HG03066 (cell line): ENCODE measurements at regions not wholly inside any gene's neighbourhood (a gene's known extent, or its start where the extent isn't known, plus 50 kb on each side); places are given as distances from the start of the nearest gene placed in this dataset.
"Not testable (repeated sequence)": the region's sequence is repeated elsewhere in the genome, so short reads cannot be mapped to it uniquely, and the experiment has no call there.

ENCODE experiments used
- ATAC-seq: cut with Tn5 transposase; IDR thresholded peaks from one replicate; pipeline ENCODE4 v1.9.1; 2021; ENCODE audit warnings: low read depth; ENCODE audit not compliant: unreplicated experiment

DNA sequence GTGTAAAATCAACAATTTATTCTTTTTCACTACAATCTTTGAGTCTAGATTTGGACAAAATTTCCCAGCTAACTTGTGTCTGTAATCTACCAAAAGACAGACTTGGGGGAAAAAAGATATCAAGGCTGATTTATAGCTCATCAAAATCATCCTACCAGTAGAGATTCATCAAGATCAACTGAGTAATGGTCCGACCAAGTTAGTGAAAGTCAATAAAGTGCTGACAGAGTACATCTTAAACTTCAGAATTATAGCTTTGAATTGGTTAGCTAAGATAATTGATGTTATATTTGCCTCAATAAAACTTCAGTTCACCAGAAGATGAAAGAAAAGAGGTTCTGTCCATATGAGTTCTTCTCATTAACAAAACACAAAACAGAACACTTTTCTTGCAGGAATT lies 207.1 kb upstream of the KYNU start:
- no peak for ATAC-seq

DNA sequence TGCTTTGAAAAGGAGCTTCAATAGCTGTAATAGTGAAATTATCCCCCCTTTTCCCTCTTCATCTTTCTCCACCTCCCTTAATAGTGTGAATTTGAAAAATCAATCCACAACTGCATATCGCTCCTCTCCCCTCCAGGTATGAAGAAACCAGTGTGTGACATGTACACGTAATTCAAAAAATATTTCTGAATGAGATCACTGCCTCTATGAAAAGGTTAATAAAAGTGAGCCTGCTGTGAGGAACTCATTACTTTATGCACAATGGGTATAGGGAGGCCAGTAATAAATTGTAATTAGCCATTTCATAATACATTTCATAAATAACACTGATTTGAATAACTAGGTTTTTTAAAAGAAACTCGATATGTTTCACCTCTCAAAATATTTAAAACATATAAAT lies 209.0 kb upstream of the KYNU start:
- no peak for ATAC-seq

DNA sequence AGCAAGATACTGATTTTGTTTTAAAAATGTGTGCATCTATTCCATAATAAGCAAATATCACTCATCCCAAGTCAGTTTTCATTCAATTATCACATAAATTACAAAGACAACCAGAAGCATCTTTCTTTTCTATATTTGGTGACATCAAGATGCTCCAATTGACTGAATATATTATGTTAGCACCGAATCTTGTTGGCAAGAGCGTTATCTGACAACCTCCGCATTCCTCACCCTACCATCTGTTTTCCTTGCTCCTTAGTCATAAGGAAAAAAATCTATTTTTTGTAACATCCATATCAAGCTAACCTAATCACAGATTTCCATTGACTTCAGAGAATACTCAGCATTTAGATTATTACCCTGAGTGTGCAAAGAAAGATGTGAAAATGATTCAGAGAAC lies 212.2 kb upstream of the KYNU start:
- ATAC-seq, result no peak

DNA sequence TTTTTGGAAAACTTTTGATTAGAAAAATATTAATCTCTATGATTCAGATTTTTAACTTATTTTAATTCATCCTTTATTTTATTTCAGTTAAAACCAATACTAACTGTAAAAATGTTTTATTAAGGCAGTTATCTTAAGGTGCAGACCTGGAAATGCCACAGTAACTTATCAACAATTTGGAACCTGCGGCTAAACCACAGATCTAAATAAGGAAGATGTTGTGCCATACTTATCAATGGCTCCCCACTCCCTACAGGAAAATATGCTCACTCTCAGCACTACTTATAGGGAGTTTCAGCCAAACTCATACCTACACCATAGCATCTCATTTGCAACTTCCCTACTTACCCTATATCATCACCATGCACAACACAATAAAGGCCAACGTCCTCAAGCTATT lies 226.9 kb upstream of the KYNU start:
- ATAC-seq, result no peak

DNA sequence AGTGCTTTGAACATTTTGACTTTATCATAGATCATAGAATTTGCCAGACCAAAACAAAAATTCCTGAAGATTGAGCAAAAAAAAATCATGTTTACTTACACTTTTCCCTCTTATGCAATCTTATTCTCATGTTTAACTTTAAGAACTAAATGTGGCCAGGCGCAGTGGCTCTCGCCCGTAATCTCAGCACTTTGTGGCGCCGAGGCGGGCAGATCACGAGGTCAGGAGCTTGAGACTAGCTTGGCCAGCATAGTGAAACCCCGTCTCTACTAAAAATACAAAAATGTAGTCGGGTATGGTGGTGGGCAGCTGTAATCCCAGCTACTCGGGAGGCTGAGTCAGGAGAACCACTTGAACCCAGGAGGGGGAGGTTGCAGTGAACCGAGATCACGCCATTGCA lies 227.9 kb upstream of the KYNU start:
- ATAC-seq, result no peak

DNA sequence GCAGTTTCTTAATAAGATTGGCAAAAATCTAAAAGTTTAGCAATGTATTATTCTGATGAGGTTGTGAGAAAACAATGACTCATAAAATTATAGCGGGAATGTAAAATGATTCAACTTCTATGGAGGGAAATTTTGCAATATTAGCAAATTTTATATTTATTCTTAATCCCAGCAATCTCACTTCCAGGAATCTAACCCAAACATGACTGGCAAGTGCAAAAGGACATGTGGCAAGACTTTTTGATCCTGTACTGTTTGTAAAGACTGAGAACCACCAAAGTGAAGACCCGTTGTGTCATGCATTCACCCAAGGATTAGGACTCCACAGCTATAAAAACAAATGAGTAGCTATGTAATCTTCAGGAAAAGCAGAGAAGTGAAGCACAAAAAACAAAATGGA lies 234.8 kb upstream of the KYNU start:
- ATAC-seq, result no peak

DNA sequence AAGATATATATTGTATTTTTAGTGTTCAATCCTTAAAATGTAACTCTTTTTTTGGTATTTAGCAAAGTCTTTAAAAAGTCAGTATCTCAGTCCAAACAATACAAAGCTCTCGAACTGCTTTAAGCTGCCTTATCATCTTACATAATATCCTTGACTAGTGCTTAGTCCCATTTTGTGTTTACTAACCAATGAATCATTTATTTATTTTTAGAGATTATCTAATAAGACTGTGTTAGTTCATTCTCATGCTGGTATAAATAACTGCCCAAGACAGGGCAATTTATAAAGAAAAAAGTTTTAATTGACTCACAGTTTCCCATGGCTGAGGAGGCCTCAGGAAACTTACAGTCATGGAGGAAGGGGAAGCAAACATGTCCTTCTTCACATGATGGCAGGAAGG lies 248.3 kb upstream of the KYNU start:
- no peak for ATAC-seq

DNA sequence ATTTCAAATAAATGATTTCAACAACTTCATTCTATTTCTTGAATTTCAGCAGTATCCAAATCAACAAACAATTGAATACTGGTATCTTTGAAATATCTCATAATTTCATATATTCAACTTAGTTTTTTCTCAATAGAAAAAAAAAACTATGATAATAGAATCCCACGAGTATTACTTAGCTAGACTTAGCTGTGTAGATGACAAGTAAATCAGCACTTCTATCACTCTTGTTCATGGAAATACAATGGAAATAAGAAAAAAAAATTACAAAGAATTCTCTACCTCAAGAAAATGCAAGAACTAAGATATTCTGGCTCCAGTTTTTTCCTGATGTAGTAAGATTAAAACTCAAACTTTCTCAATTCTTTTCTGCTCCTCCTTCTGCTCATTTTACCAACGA lies 256.2 kb upstream of the KYNU start:
- ATAC-seq, result no peak

DNA sequence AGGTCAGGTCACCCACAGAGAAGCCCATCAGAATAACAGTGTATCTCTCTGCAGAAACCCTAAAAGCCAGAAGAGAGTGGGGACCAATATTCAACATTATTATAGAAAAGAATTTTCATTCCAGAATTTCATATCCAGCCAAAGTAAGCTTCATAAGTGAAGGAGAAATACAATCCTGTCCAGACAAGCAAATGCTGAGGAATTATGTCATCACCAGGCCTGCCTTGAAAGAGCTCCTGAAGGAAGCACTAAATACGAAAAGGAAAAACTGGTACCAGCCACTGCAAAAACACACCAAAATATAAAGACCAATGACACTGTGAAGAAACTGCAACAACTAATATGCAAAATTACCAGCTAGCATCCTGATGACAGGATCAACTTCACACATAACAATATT lies 260.0 kb upstream of the KYNU start:
- no peak for ATAC-seq

DNA sequence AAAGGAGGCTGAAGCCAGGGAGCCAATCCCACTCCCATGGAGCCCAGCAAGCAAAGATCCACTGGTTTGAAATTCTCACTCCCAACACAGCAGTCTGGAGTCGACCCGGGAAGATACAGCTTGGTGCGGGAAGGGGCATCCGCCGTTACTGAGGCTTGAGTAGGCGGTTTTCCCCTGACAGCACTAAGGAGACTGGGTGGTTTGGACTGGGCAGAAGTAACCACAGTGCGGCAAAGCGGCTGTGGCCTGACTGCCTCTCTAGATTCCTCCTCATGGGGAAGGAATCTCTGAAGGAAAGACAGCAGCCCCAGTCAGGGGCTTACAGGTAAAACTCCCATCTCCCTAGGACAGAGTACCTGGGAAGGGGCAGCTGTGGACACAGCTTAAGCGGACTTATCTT lies 261.6 kb upstream of the KYNU start:
- ATAC-seq, result no peak

DNA sequence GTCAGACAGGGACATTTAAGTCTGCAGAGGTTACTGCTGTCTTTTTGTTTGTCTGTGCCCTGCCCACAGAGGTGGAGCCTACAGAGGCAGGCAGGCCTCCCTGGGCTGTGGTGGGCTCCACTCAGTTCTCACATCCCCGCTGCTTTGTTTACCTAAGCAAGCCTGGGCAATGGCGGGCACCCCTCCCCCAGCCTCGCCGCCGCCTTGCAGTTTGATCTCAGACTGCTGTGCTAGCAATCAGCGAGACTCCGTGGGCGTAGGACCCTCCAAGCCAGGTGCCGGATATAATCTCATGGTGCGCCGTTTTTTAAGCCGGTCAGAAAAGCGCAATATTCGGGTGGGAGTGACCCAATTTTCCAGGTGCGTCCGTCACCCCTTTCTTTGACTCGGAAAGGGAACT lies 264.3 kb upstream of the KYNU start:
- ATAC-seq, result not testable (repeated sequence)

DNA sequence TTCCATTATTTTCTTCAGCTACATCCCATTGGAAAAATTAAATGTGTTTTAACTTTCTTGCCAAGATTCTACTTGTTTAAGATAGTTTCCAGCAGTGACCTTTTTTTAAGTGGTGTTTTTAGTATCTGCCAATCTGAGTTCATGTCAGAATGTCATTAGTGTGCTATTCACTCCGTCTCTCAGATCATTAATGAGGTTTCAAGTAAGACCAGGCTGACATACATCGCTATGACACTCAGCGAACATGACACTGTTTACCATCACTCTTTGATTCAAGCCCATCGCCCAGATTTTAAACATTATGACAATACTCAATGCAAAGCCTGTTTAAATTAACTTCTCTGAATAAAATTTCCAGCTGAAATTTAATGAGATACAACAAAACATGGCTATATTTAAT lies 272.0 kb upstream of the KYNU start:
- no peak for ATAC-seq

DNA sequence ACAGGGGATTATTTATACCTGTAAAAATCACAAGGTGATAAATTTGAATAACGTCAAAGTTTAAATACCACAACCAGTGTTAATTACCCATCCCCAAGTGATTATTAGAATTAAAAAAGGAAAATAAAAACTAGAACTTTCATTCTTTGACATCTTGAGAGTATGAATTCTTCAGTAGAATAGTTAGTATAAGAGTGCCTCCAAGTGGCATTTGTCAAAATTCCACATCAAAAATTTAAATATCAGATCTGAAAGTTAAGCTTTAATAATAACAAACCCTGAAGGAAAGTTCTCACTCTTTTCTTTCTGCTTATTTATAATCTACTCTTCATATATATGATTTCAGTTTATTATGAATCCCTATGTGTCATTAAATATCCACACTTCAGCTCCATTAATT lies 273.7 kb upstream of the KYNU start:
- no peak for ATAC-seq

DNA sequence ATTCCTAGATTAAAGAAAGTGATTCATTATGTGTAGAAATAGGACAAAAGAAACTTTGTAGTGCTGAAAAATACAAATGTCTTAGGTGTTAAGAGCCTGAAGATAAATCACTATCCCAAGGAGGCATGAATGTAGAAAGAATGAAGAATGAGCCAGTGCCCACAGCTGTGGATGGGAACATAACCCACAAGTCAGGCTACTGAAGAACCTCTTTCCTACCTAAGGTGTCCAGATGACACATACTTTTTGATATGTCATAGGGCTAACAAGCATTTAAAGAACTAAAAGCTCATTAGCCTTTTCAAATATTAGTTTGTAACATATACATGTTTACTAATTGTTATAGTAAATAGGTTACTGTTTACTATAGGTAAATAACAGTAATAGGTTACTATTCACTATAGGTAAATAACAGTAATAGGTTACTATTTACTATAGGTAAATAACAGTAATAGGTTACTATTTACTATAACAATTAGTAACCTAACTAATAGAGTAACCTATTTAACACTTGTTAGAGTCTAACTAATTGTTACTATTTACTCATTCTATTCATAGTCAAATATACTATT lies 275.0 kb upstream of the KYNU start:
- no peak for ATAC-seq

DNA sequence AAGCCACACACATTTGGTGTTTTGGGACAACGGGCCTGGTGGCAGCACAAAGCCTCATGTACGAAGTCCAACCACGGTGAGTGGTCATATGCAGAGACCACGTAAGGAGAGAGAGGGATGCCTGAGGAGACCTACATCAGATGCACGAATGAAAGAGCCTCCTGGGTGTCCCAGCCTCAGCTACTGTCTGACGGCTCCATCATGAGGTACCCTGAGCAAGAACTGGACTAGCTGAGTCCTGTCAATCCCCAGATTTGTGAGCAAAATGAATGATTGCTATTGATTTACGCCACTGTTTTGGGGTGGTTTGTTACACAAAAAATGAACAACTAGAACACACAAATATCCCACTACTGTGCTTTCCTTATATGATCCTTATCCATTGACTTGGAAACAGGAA lies 275.7 kb upstream of the KYNU start:
- ATAC-seq, result no peak

DNA sequence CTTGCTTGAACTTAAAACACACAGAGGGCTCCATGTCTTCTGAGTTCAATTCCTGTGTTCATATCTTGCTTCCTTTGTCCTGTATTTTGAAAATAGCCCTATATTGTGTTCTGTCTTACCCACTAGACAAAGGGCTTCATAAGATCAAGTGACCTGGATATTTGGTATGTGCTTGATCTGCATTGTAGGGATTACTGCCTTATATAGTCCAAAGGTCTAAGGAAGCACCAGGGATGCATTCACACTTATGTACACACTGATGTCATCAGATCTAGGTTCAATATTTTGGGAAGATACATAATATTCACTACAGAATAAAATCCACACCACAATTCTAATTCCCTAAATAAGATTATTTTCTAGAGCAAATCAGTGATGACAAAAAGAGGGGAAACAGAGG lies 278.0 kb upstream of the KYNU start:
- ATAC-seq, result no peak

DNA sequence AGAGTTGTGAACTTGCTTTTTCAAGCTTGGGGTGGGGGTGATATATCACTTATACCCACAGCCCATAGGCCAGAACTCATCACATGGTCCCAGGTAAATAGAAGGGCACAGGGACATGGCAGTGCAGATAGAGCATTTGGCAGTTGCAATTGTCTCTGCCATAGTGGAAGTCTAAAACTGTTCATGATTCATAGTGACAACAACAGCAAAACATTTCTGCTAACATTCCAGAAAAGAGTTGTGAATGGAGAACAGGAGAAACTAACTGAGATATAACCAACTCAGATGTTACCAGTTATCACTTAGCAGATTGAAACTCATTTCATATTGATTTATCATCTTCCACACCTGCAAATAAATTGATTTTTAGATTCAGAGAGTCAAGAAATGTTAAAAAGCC lies 278.6 kb upstream of the KYNU start:
- ATAC-seq, result no peak

DNA sequence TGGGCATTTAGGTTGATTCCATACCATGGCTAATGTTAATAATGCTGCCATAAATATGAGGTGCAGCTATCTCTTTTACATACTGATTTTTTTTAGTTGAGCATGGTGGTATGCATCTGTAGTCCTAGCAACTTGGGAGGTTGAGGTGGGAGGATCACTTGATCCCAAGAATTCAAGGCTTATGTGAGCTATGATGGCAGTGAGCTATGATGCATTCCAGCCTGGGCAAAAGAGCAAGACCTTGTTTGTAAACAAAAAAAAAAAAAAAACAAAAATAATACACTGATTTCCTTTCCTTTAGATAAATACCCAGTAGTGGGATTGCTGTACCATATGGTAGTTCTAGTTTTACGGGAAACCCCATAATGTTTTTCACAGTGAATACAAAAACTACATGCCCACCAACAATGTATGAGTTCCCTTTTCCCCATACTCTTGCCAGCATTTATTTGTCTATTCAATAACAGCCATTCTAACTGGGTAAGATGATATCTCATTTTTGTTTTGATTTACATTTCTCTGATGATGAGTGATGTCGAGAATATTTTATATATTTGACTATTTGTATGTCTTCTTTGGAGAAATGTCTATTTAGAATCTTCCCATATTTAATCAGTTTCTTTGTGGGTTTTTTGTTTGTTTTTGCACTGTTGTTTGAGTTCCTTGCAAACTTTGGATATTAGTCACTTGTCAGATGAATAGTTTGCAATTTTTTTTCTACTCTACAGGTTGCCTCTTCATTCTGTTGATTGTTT lies 281.0 kb upstream of the KYNU start:
- ATAC-seq, result no peak

DNA sequence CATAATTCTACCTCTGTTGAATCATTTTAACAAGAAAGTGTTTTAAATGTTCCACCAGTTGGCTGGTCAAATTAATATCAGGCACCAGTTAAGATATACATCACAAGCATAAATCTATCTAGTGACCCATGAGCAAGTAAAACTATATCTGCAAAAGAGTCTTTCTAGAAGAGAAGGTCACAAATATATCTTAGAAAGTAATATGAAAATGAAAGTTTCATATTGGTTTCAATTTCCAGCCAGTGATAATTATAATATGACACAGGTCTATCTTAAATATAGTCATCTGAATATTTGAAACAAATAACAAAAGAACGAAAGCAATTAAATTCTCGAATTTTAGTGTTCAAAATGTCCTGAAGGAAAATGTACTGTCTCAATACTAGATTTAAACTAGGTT lies 282.5 kb upstream of the KYNU start:
- no peak for ATAC-seq

DNA sequence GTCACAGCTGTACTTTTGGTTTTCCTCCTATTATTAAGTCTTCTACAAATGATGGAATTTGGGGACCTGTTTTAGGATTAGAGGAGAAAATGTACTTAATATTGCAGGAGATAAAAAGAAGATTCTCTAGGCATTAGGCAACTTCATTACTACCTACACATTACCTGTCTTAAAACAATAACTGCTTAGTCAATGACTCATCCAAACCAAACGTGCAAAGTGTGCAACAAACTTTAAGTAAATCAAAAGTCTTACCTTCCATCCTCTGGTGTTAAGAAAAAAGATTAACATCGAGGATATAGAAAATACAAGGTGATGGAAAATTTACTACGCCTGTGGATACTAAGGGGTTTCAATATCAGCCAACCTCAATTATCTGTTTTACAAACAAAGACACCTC lies 285.3 kb upstream of the KYNU start:
- ATAC-seq, result no peak

DNA sequence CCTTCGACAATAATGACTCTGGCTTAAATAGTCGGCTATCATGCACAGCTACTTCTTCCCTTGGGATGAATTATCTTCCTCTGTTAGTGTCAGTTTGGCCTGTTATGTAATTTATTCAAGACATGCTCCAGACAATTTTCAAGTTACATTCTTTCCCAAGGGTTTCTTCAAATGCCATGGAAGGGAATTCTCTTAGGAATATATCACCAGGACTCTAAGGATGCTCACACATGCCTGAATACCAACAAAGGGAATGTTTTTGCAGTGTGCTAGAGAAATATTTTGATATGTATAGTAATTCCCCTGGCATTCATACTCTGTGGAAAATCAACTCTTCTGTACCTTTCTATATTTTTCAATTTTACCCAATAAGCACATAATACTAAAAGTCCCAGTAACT lies 286.0 kb upstream of the KYNU start:
- no peak for ATAC-seq

DNA sequence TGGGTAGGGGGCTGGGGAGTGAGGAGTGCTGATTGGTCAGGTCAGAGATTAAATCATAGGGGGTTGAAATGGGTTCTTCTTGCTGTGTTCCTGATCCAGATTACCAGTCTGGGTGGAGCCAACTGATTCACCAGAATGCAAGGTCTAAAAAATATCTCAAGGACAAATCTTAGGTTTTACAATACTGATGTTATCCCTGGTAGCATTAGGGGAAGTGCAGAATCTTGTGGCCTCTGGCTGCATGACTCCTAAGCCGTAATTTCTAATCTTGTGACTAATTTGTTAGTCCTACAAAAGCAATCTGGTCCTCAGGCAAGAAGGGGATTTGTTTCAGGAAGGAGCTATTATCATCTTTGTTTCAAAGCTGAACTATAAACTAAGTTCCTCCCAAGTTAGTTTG lies 289.2 kb upstream of the KYNU start:
- no peak for ATAC-seq
